NOMO-1 (cell line): ENCODE measurements at regions not wholly inside any gene's neighbourhood (a gene's known extent, or its start where the extent isn't known, plus 50 kb on each side); places are given as distances from the start of the nearest gene placed in this dataset.
A peak's percentile ranks its signal among the peaks of the same experiment; 100 is the strongest.

Source experiments
- DNase-seq, 2 experiments: peaks; one replicate each; lab custom pipeline; 2025; ENCODE audit not compliant: unreplicated experiment in 2 of 2; lab: John Stamatoyannopoulos, UW

GRCh38 chr6:1068068-1068467, 243.8 kb upstream of the FOXQ1 start:
- no peak for DNase-seq

- no peak for DNase-seq
Measured at GRCh38 chr6:1067346-1067745, 244.6 kb upstream of the FOXQ1 start.

GRCh38 chr6:1066449-1067090, 245.3 kb upstream of the FOXQ1 start:
- DNase-seq = no peak

- DNase-seq = no peak
Measured at GRCh38 chr6:1065986-1066385, 245.9 kb upstream of the FOXQ1 start.

- no peak for DNase-seq
Measured at GRCh38 chr6:1063671-1064355, 248.1 kb upstream of the FOXQ1 start.

GRCh38 chr6:1062786-1063545, 248.9 kb upstream of the FOXQ1 start:
- DNase-seq = peak in 1 of 2 experiments; percentile 3

GRCh38 chr6:1059596-1059995, 252.3 kb upstream of the FOXQ1 start:
- DNase-seq = no peak

- no peak for DNase-seq
Measured at GRCh38 chr6:1057490-1058135, 254.3 kb upstream of the FOXQ1 start.

- no peak for DNase-seq
Measured at GRCh38 chr6:1055015-1055921, 256.6 kb upstream of the FOXQ1 start.

GRCh38 chr6:1054653-1055014, 257.3 kb upstream of the FOXQ1 start:
- no peak for DNase-seq

GRCh38 chr6:1053586-1053985, 258.3 kb upstream of the FOXQ1 start:
- DNase-seq = no peak

- DNase-seq = no peak
Measured at GRCh38 chr6:1052262-1052661, 259.6 kb upstream of the FOXQ1 start.

GRCh38 chr6:1049900-1050299, 262.0 kb upstream of the FOXQ1 start:
- no peak for DNase-seq

- no peak for DNase-seq
Measured at GRCh38 chr6:1049170-1049569, 262.7 kb upstream of the FOXQ1 start.

- DNase-seq = no peak
Measured at GRCh38 chr6:1047981-1048541, 263.8 kb upstream of the FOXQ1 start.

GRCh38 chr6:1045239-1045638, 266.7 kb upstream of the FOXQ1 start:
- DNase-seq = no peak

- DNase-seq = no peak
Measured at GRCh38 chr6:1044040-1044836, 267.7 kb upstream of the FOXQ1 start.

- DNase-seq = no peak
Measured at GRCh38 chr6:1043458-1043836, 268.5 kb upstream of the FOXQ1 start.
